Caco-2 (cell line): ENCODE measurements at regions not wholly inside any gene's neighbourhood (a gene's known extent, or its start where the extent isn't known, plus 50 kb on each side); places are given as distances from the start of the nearest gene placed in this dataset.

ENCODE experiments used
- BruUV-seq: library from RNA; stranded (reverse); fragments of 400-500 nt; replicated peaks from 2 replicates; lab custom pipeline; 2021; lab: Mats Ljungman, UMichigan
- CTCF ChIA-PET: fragments of 300-600 bp; sonication (Branson Sonifier 250); formaldehyde crosslinking; loops from one replicate; lab custom pipeline; 2022; ENCODE audit warnings: antibody characterized with exemption; lab: Charles Lee
- POLR2A ChIA-PET: fragments of 300-600 bp; sonication (Branson Sonifier 250); formaldehyde crosslinking; loops from one replicate; lab custom pipeline; 2022; ENCODE audit warnings: antibody characterized with exemption; lab: Charles Lee
- DNase-seq, 2 experiments: peaks; one replicate each; pipeline versions ENCODE4 v3.0.0 to v3.0.0-alpha.2; 2020 to 2022
- H3K27me3 ChIP-seq: replicated peaks from 2 replicates; pipeline ENCODE4 v1.6.0; 2011; ENCODE audit warnings: low read length; ENCODE audit not compliant: control insufficient read depth, insufficient read depth
- H3K36me3 ChIP-seq: 2 replicates; pipeline ENCODE4 v1.5.1; 2011; ENCODE audit warnings: low read length; ENCODE audit not compliant: control insufficient read depth, insufficient read depth
- H3K4me1 ChIP-seq: fragments of 250-450 bp; sonication (Bioruptor Pico); 2 replicates; pipeline ENCODE4 v1.5.1; 2020; ENCODE audit warnings: mild to moderate bottlenecking
- H3K4me3 ChIP-seq: 2 replicates; pipeline ENCODE4 v1.5.1; 2011; ENCODE audit warnings: low read depth, mild to moderate bottlenecking, control low read depth, low read length
- H3K9me3 ChIP-seq: fragments of 250-450 bp; sonication (Bioruptor Pico); 2 replicates; pipeline ENCODE4 v1.5.1; 2020; ENCODE audit warnings: mild to moderate bottlenecking, moderate library complexity
- H3K27ac Mint-ChIP-seq: one replicate; pipeline ENCODE4 v1.8.0; 2022; ENCODE audit warnings: mixed read lengths; ENCODE audit not compliant: unreplicated experiment
- H3K27me3 Mint-ChIP-seq: one replicate; pipeline ENCODE4 v1.8.0; 2022; ENCODE audit warnings: mixed read lengths; ENCODE audit not compliant: insufficient read depth, unreplicated experiment
- H3K36me3 Mint-ChIP-seq: one replicate; pipeline ENCODE4 v1.8.0; 2022; ENCODE audit warnings: mild to moderate bottlenecking, mixed read lengths; ENCODE audit not compliant: insufficient read depth, unreplicated experiment
- H3K4me1 Mint-ChIP-seq: one replicate; pipeline ENCODE4 v1.8.0; 2022; ENCODE audit warnings: low read depth, mixed read lengths; ENCODE audit not compliant: unreplicated experiment
- H3K4me3 Mint-ChIP-seq: one replicate; pipeline ENCODE4 v1.8.0; 2022; ENCODE audit warnings: mild to moderate bottlenecking, moderate library complexity, mixed read lengths; ENCODE audit not compliant: unreplicated experiment
- H3K9me3 Mint-ChIP-seq: one replicate; pipeline ENCODE4 v1.8.0; 2022; ENCODE audit warnings: mixed read lengths; ENCODE audit not compliant: unreplicated experiment
- intact Hi-C: fragments of 100-400 bp; cut with micrococcal nuclease; formaldehyde crosslinking; loops from one replicate; pipeline ENCODE4 v1.10.0; 2022; ENCODE audit not compliant: unreplicated experiment
- TF ChIP-seq, protein P1 (sequence below), 2 experiments: fragments of 200-600 bp in 1 of 2; IDR thresholded peaks; 1 replicate in 1 of 2; 2 replicates in 1 of 2; pipeline versions ENCODE4 v1.5.1 to v1.8.0; 2011 to 2022; ENCODE audit warnings: antibody characterized with exemption in 1 of 2, control low read depth in 1 of 2, inconsistent platforms in 1 of 2, low read depth in 1 of 2, low read length in 1 of 2, mild to moderate bottlenecking in 1 of 2, moderate library complexity in 1 of 2; ENCODE audit not compliant: insufficient read depth in 1 of 2, severe bottlenecking in 1 of 2, unreplicated experiment in 1 of 2

DNA sequence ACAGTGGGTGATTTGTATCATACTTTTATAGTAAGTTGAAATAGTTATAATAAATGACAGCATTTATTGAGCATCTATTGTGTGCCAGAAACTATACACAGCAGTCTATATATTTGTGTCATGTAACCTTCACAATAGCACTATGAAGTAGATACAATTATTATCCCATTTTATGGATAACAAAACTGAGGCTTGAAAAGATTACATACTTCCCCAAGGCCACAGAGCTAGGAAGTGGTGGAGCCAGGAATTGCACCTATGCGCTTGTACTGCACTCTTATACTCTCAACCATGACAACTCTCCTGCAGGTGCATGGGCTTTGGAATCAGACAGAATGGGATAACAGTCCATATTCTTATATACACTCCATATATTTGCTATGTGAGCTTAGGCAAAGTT lies 110.6 kb upstream of the SOX5 start:
- DNase-seq = no peak
- no peaks in the 10 kb centered on the region for H3K27me3 ChIP-seq
- Mint-ChIP-seq H3K9me3 (no peaks in the 10 kb centered on the region), H3K36me3 (no peaks in the 10 kb centered on the region), H3K27me3 (no peaks in the 10 kb centered on the region), H3K4me3 (no peak overlapping the region), H3K4me1 (no peaks in the 10 kb centered on the region), H3K27ac (no peak overlapping the region)
- ChIA-PET CTCF (no interaction called here), POLR2A (no interaction called here)
- intact Hi-C loops = no loop called here
- no peaks in the 10 kb centered on the region for H3K9me3 ChIP-seq
- H3K4me3 ChIP-seq = no peak overlapping the region
- BruUV-seq = no TSS peak
- TF ChIP-seq, protein P1, sequence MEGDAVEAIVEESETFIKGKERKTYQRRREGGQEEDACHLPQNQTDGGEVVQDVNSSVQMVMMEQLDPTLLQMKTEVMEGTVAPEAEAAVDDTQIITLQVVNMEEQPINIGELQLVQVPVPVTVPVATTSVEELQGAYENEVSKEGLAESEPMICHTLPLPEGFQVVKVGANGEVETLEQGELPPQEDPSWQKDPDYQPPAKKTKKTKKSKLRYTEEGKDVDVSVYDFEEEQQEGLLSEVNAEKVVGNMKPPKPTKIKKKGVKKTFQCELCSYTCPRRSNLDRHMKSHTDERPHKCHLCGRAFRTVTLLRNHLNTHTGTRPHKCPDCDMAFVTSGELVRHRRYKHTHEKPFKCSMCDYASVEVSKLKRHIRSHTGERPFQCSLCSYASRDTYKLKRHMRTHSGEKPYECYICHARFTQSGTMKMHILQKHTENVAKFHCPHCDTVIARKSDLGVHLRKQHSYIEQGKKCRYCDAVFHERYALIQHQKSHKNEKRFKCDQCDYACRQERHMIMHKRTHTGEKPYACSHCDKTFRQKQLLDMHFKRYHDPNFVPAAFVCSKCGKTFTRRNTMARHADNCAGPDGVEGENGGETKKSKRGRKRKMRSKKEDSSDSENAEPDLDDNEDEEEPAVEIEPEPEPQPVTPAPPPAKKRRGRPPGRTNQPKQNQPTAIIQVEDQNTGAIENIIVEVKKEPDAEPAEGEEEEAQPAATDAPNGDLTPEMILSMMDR (IDR thresholded peaks at IDR 0.05; ENCODE audit: insufficient read depth in 1 of 2, low read depth in 1 of 2, low read length in 1 of 2, severe bottlenecking in 1 of 2, unreplicated experiment in 1 of 2) = no peak
- no peaks in the 10 kb centered on the region for H3K4me1 ChIP-seq
- H3K36me3 ChIP-seq = no peaks in the 10 kb centered on the region

DNA sequence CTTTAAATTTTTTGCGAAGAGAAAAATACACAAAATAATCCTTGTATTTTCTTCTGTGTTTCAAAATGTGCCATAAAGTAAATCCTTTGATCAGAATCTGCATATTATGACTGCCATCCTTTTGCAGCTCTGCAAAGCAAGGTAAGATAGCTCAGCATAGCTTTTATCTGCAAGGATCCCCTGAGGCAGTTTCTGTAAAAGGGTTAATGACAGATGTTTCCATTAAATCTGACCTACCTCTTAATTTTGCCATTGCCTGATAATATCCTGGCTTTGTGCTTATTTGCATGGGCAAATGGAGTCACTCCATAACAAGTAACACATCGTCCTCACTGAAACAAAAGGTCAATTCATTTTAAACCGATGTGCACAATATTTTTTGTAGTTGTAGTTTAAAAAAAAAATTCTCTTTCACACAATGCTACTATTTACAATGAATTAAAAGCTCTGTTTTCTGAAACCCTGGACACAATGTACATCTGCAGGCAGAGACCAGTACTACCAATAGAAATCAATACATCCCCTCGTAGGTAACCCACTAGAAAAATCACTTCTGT lies 108.5 kb upstream of the SOX5 start:
- TF ChIP-seq, protein P1 (IDR thresholded peaks at IDR 0.05; ENCODE audit: insufficient read depth in 1 of 2, low read depth in 1 of 2, low read length in 1 of 2, severe bottlenecking in 1 of 2, unreplicated experiment in 1 of 2) = no peak
- ChIA-PET CTCF (interaction anchor here (0.6 kb wide), 1 partner anchor 76 kb away, joined by 3 read pairs; no protein-coding TSS in a partner anchor), POLR2A (no interaction called here)
- Histone ChIP-seq H3K4me3 (no peak overlapping the region), H3K27me3 (no peaks in the 10 kb centered on the region), H3K9me3 (no peaks in the 10 kb centered on the region), H3K36me3 (no peaks in the 10 kb centered on the region), H3K4me1 (peaks cover 9% of the 10 kb centered on the region)
- H3K4me1 Mint-ChIP-seq = no peaks in the 10 kb centered on the region
- H3K4me3 Mint-ChIP-seq = no peak overlapping the region
- no peak overlapping the region for H3K27ac Mint-ChIP-seq
- no peak for DNase-seq
- BruUV-seq = no TSS peak
- no peaks in the 10 kb centered on the region for H3K27me3 Mint-ChIP-seq
- no peaks in the 10 kb centered on the region for H3K9me3 Mint-ChIP-seq
- H3K36me3 Mint-ChIP-seq = no peaks in the 10 kb centered on the region
- intact Hi-C loops = no loop called here

DNA sequence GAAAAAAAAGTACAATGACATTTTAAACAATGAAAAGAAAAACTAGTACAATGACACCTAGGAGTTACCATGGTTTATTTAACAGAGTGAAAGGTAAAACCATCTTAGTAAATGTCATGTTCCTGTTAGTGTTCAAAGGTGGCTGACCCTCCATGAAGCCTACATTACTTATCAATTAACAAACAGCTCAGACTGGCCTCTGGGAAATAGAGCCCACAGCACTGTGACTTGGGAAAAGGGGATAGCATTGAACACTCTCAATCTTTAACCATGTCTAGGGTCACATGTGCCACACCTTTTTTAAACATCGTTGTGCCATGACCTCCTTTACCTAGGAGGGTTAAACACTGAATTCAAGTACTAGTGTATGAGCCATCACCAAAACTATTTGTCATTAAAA lies 106.3 kb upstream of the SOX5 start:
- no peak overlapping the region for H3K4me3 Mint-ChIP-seq
- H3K27me3 Mint-ChIP-seq = no peaks in the 10 kb centered on the region
- Histone ChIP-seq H3K27me3 (no peaks in the 10 kb centered on the region), H3K9me3 (no peaks in the 10 kb centered on the region), H3K4me3 (no peak overlapping the region), H3K4me1 (peaks cover 9% of the 10 kb centered on the region), H3K36me3 (no peaks in the 10 kb centered on the region)
- no peaks in the 10 kb centered on the region for H3K9me3 Mint-ChIP-seq
- TF ChIP-seq, protein P1 (IDR thresholded peaks at IDR 0.05; ENCODE audit: insufficient read depth in 1 of 2, low read depth in 1 of 2, low read length in 1 of 2, severe bottlenecking in 1 of 2, unreplicated experiment in 1 of 2) = no peak
- no peaks in the 10 kb centered on the region for H3K36me3 Mint-ChIP-seq
- no peak overlapping the region for H3K27ac Mint-ChIP-seq
- BruUV-seq = no TSS peak
- H3K4me1 Mint-ChIP-seq = no peaks in the 10 kb centered on the region
- POLR2A ChIA-PET = no interaction called here
- no peak for DNase-seq
- intact Hi-C loops = loop anchor here (2.0 kb wide), 1 partner anchor 15 kb away; no protein-coding TSS in a partner anchor
- CTCF ChIA-PET = no interaction called here
